Panc1 (cell line): ENCODE measurements at regions not wholly inside any gene's neighbourhood (a gene's known extent, or its start where the extent isn't known, plus 50 kb on each side); places are given as distances from the start of the nearest gene placed in this dataset.

Experiments used
- ATAC-seq: fragments of 200-7000 bp; cut with Tn5 transposase; 2 replicates; pipeline ENCODE4 v1.9.1; 2020; ENCODE audit warnings: mild to moderate bottlenecking, moderate library complexity
- BruUV-seq: library from RNA; stranded (reverse); fragments of 400-500 nt; replicated peaks from 2 replicates; lab custom pipeline; 2021; lab: Mats Ljungman, UMichigan
- CTCF ChIA-PET: fragments of 300-600 bp; sonication (Branson Sonifier 250); formaldehyde crosslinking; loops from one replicate; lab custom pipeline; 2022; ENCODE audit warnings: antibody characterized with exemption; lab: Charles Lee
- POLR2A ChIA-PET: fragments of 300-600 bp; sonication (Branson Sonifier 250); formaldehyde crosslinking; loops from one replicate; lab custom pipeline; 2022; ENCODE audit warnings: antibody characterized with exemption; lab: Charles Lee
- DNase-seq: peaks from one replicate; pipeline ENCODE4 v3.0.0-alpha.2; 2010; ENCODE audit warnings: low read depth, low spot score
- H3K27ac ChIP-seq: 2 replicates; pipeline ENCODE4 v1.5.1; 2011; ENCODE audit warnings: mild to moderate bottlenecking, low read length, inconsistent platforms
- H3K27me3 ChIP-seq: fragments of 200-500 bp; sonication (Bioruptor generic); 2 replicates; pipeline ENCODE4 v1.6.0; 2014; ENCODE audit warnings: low read length, inconsistent platforms; ENCODE audit not compliant: control insufficient read depth, insufficient read depth
- H3K36me3 ChIP-seq: fragments of 200-500 bp; sonication (Bioruptor generic); 2 replicates; pipeline ENCODE4 v1.5.1; 2014; ENCODE audit warnings: inconsistent platforms, mild to moderate bottlenecking, low read length, moderate library complexity; ENCODE audit not compliant: control insufficient read depth, insufficient read depth
- H3K4me1 ChIP-seq: 2 replicates; pipeline ENCODE4 v1.5.1; 2011; ENCODE audit warnings: inconsistent platforms, mild to moderate bottlenecking, low read length, moderate library complexity; ENCODE audit not compliant: control insufficient read depth, insufficient read depth
- H3K4me3 ChIP-seq, 2 experiments: 2 replicates each; pipeline ENCODE4 v1.5.1; 2011 to 2012; ENCODE audit warnings: low read depth in 2 of 2, low read length in 2 of 2, mild to moderate bottlenecking in 2 of 2, inconsistent platforms in 1 of 2, moderate library complexity in 1 of 2
- H3K9me3 ChIP-seq: fragments of 200-500 bp; sonication (Bioruptor generic); 2 replicates; pipeline ENCODE4 v1.5.1; 2014; ENCODE audit warnings: low read depth, mild to moderate bottlenecking, inconsistent platforms, low read length, moderate library complexity; ENCODE audit not compliant: control insufficient read depth, insufficient read depth
- CTCF ChIP-seq: fragments of 450-650 bp; IDR thresholded peaks from 2 replicates; pipeline ENCODE4 v1.5.1; 2017; ENCODE audit warnings: mild to moderate bottlenecking
- POLR2AphosphoS5 ChIP-seq: IDR thresholded peaks from 2 replicates; pipeline ENCODE4 v1.6.1; 2012; ENCODE audit warnings: mild to moderate bottlenecking, low read depth, low read length, moderate library complexity
- REST ChIP-seq, 2 experiments: IDR thresholded peaks; 2 replicates each; pipeline ENCODE4 v1.6.1; 2011 to 2012; ENCODE audit warnings: low read depth in 2 of 2, control low read depth in 1 of 2, low read length in 1 of 2, mild to moderate bottlenecking in 1 of 2, moderate library complexity in 1 of 2; ENCODE audit not compliant: insufficient read depth in 1 of 2
- SIN3A ChIP-seq: IDR thresholded peaks from 2 replicates; pipeline ENCODE4 v1.6.1; 2012; ENCODE audit warnings: low read depth, mild to moderate bottlenecking, low read length, moderate library complexity, borderline replicate concordance; ENCODE audit not compliant: insufficient read depth
- TCF7L2 ChIP-seq: IDR thresholded peaks from 2 replicates; pipeline ENCODE4 v1.6.1; 2011; ENCODE audit warnings: mild to moderate bottlenecking, low read depth, low read length, inconsistent platforms
- in situ Hi-C: cut with HindIII; loops from 2 replicates; pipeline ENCODE4 v1.10.0; 2016; ENCODE audit warnings: low sequenced_read_pairs, low pct_unique_long_range_greater_than_20kb
- intact Hi-C: fragments of 100-400 bp; cut with micrococcal nuclease; formaldehyde crosslinking; loops from one replicate; pipeline ENCODE4 v1.10.0; 2022; ENCODE audit not compliant: unreplicated experiment

- in situ Hi-C loops (no loop called here), intact Hi-C loops (no loop called here)
- BruUV-seq, result no TSS peak
- POLR2A ChIA-PET, result no interaction called here
- H3K4me1 ChIP-seq, result no peaks in the 10 kb centered on the region
- no peaks in the 10 kb centered on the region for H3K9me3 ChIP-seq
- ATAC-seq (no peak), DNase-seq (no peak)
- no peaks in the 10 kb centered on the region for H3K36me3 ChIP-seq
- H3K27ac ChIP-seq, result no peak overlapping the region
- H3K27me3 ChIP-seq, result no peaks in the 10 kb centered on the region; the same call in 1 of the 2 replicates
- CTCF ChIA-PET, result no interaction called here
- H3K4me3 ChIP-seq, result no peak overlapping the region
- TF ChIP-seq CTCF, result no peak
- TF ChIP-seq SIN3A, result no peak
- TF ChIP-seq TCF7L2, result no peak
- no peak for TF ChIP-seq REST (IDR thresholded peaks at IDR 0.05; ENCODE audit: insufficient read depth in 1 of 2, low read depth in 2 of 2, low read length in 1 of 2)
- no peak for TF ChIP-seq POLR2AphosphoS5
These were observed 71.8 kb upstream of the ADAMTS2 start for GRCh38 chr5:179417016-179417415.

GRCh38 chr5:179416114-179416822 is 71.0 kb upstream of the ADAMTS2 start:
- POLR2A ChIA-PET, result no interaction called here
- BruUV-seq, result no TSS peak
- no peak for ATAC-seq
- no peak overlapping the region for H3K27ac ChIP-seq
- no peaks in the 10 kb centered on the region for H3K9me3 ChIP-seq
- TF ChIP-seq TCF7L2 (no peak), POLR2AphosphoS5 (no peak), CTCF (no peak), SIN3A (no peak), REST (IDR thresholded peaks at IDR 0.05; ENCODE audit: insufficient read depth in 1 of 2, low read depth in 2 of 2, low read length in 1 of 2) (no peak)
- in situ Hi-C loops (no loop called here), intact Hi-C loops (no loop called here)
- CTCF ChIA-PET, result no interaction called here
- H3K36me3 ChIP-seq, result no peaks in the 10 kb centered on the region
- DNase-seq, result no peak
- no peak overlapping the region for H3K4me3 ChIP-seq
- H3K27me3 ChIP-seq, result no peaks in the 10 kb centered on the region; the same call in 1 of the 2 replicates
- no peaks in the 10 kb centered on the region for H3K4me1 ChIP-seq
